ENCODE measurements at regions not wholly inside any gene's neighbourhood (a gene's known extent, or its start where the extent isn't known, plus 50 kb on each side); places are given as distances from the start of the nearest gene placed in this dataset.

- ChIA-PET POLR2A (no interaction called here), CTCF (no interaction called here)
- Histone ChIP-seq H2AFZ (ENCODE audit: low read depth) (no peak overlapping the region), H3K4me3 (ENCODE audit: low read depth in 2 of 2, low read length in 1 of 2) (no peak overlapping the region), H3K27me3 (ENCODE audit: insufficient read depth) (no peaks in the 10 kb centered on the region), H3K9me3 (no peaks in the 10 kb centered on the region), H3K4me2 (no peak overlapping the region), H3K9me2 (no peaks in the 10 kb centered on the region), H3K27ac (ENCODE audit: low read depth in 2 of 2, low read length in 1 of 2) (no peak overlapping the region), H3K9ac (no peak overlapping the region), H3K36me3 (replicated peaks in 1 of 2; ENCODE audit: control insufficient read depth in 1 of 2, insufficient read depth in 2 of 2, low read length in 1 of 2) (no peaks in the 10 kb centered on the region), H3K4me1 (ENCODE audit: control insufficient read depth in 1 of 2, insufficient read depth in 2 of 2, low read depth in 1 of 2, low read length in 1 of 2) (no peaks in the 10 kb centered on the region), H3F3A (replicated peaks; ENCODE audit: insufficient read depth) (no peaks in the 10 kb centered on the region), H3K79me2 (ENCODE audit: insufficient read depth) (no peaks in the 10 kb centered on the region), H4K20me1 (ENCODE audit: insufficient read depth) (no peaks in the 10 kb centered on the region)
- DNase-seq: no peak
- WGBS (ENCODE audit: low lambda C conversion rate): 59% methylated on average over 9 of the region's 12 CpGs
- no peak for TF ChIP-seq ELF1 (IDR thresholded peaks at IDR 0.05)
- TF ChIP-seq RXRA (IDR thresholded peaks at IDR 0.05; ENCODE audit: borderline replicate concordance, low read depth): no peak
- no peak for TF ChIP-seq CHD2 (IDR thresholded peaks at IDR 0.05; ENCODE audit: low read length, partially characterized antibody)
- TF ChIP-seq MEF2A (IDR thresholded peaks at IDR 0.05; ENCODE audit: borderline replicate concordance, low read depth): no peak
- TF ChIP-seq GABPA (IDR thresholded peaks at IDR 0.05; ENCODE audit: low read depth): no peak
- TF ChIP-seq SIN3A (IDR thresholded peaks at IDR 0.05; ENCODE audit: borderline replicate concordance, low read depth, low read length): no peak
Measured at GRCh38 chr6:169854083-169854725, 102.8 kb downstream of the ERMARD start.

- H2AFZ ChIP-seq (ENCODE audit: low read depth): no peak overlapping the region
- no peaks in the 10 kb centered on the region for H3F3A ChIP-seq (replicated peaks; ENCODE audit: insufficient read depth)
- no peak overlapping the region for H3K4me2 ChIP-seq
- H3K79me2 ChIP-seq (ENCODE audit: insufficient read depth): no peaks in the 10 kb centered on the region
- ChIA-PET POLR2A (no interaction called here), CTCF (no interaction called here)
- WGBS (ENCODE audit: low lambda C conversion rate): 60% methylated on average over 17 of the region's 20 CpGs
- no peak for TF ChIP-seq NRF1 (IDR thresholded peaks at IDR 0.05; ENCODE audit: low read depth, low read length)
- TF ChIP-seq POLR2AphosphoS5 (IDR thresholded peaks at IDR 0.05; ENCODE audit: low read depth, low read length): no peak
- no peak for TF ChIP-seq JUND (IDR thresholded peaks at IDR 0.05)
- TF ChIP-seq TEAD4 (IDR thresholded peaks at IDR 0.05; ENCODE audit: borderline replicate concordance, insufficient read depth): no peak
- no peak for TF ChIP-seq MXI1 (IDR thresholded peaks at IDR 0.05; ENCODE audit: low read depth, low read length)
- TF ChIP-seq YY1 (IDR thresholded peaks at IDR 0.05; ENCODE audit: low read depth): no peak
- no peak for TF ChIP-seq TAF1 (IDR thresholded peaks at IDR 0.05; ENCODE audit: borderline replicate concordance, low read depth, low read length)
- TF ChIP-seq RCOR1 (IDR thresholded peaks at IDR 0.05; ENCODE audit: low read length): no peak
- no peak for TF ChIP-seq RXRA (IDR thresholded peaks at IDR 0.05; ENCODE audit: borderline replicate concordance, low read depth)
- no peak for TF ChIP-seq IRF3 (IDR thresholded peaks at IDR 0.05; ENCODE audit: low read depth, low read length)
- no peak for TF ChIP-seq TCF12 (IDR thresholded peaks at IDR 0.05)
- no peak for TF ChIP-seq FOXM1 (IDR thresholded peaks at IDR 0.05; ENCODE audit: low read depth)
- no peak for TF ChIP-seq CHD2 (IDR thresholded peaks at IDR 0.05; ENCODE audit: low read length, partially characterized antibody)
- TF ChIP-seq USF1 (IDR thresholded peaks at IDR 0.05; ENCODE audit: borderline replicate concordance, low read depth): no peak
- TF ChIP-seq EP300 (IDR thresholded peaks at IDR 0.05; ENCODE audit: borderline replicate concordance in 1 of 2, low read depth in 1 of 2, low read length in 1 of 2): no peak
- TF ChIP-seq CTCF (IDR thresholded peaks at IDR 0.05): no peak
- no peak overlapping the region for H3K9ac ChIP-seq
- H3K4me1 ChIP-seq (ENCODE audit: control insufficient read depth in 1 of 2, insufficient read depth in 2 of 2, low read depth in 1 of 2, low read length in 1 of 2): no peaks in the 10 kb centered on the region
- H3K27ac ChIP-seq (ENCODE audit: low read depth in 2 of 2, low read length in 1 of 2): no peak overlapping the region
- no peak overlapping the region for H3K4me3 ChIP-seq (ENCODE audit: low read depth in 2 of 2, low read length in 1 of 2)
- DNase-seq: no peak
- no peaks in the 10 kb centered on the region for H3K36me3 ChIP-seq (replicated peaks in 1 of 2; ENCODE audit: control insufficient read depth in 1 of 2, insufficient read depth in 2 of 2, low read length in 1 of 2)
- no peaks in the 10 kb centered on the region for H4K20me1 ChIP-seq (ENCODE audit: insufficient read depth)
- no peaks in the 10 kb centered on the region for H3K9me3 ChIP-seq
- H3K9me2 ChIP-seq: no peaks in the 10 kb centered on the region
- no peaks in the 10 kb centered on the region for H3K27me3 ChIP-seq (ENCODE audit: insufficient read depth)
Measured at GRCh38 chr6:169853196-169854082, 102.0 kb downstream of the ERMARD start.

Measured in SK-N-SH (cell line).